Mammary epithelial cell (primary cell): ENCODE measurements at regions not wholly inside any gene's neighbourhood (a gene's known extent, or its start where the extent isn't known, plus 50 kb on each side); places are given as distances from the start of the nearest gene placed in this dataset.

Source experiments
- EZH2 ChIP-seq: IDR thresholded peaks from 2 replicates; pipeline ENCODE4 v1.6.1; 2012; ENCODE audit warnings: low read length, inconsistent platforms, borderline replicate concordance
- TF ChIP-seq, protein P1 (sequence below), 2 donors: IDR thresholded peaks in 1 of 2; conservative IDR thresholded peaks in 1 of 2; 2 replicates each; pipeline ENCODE4 v1.5.1; 2011 to 2012; ENCODE audit warnings: inconsistent platforms in 2 of 2, low read length in 2 of 2, mild to moderate bottlenecking in 2 of 2, control low read depth in 1 of 2, low read depth in 1 of 2; ENCODE audit not compliant: insufficient read depth in 1 of 2; ENCODE audit errors: extremely low read depth in 1 of 2

DNA sequence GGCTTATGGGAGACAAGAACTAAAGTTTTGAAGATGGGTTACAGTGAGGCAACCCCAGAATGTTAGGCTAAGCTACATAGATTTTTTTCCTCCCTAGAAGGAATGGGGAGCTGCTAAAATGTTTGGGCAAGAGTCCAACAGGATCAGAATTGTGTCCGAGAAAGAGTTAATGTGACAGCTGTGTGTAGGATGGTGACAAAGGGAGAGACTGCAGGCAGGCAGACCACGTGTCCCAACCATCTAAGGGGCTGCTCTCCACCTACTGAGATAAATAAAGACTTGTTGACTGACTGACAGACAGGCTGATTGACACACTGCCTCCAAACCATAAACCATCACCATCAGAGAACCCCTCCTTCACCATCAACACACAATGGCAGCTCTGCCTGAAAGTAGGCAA, 133.7 kb upstream of the CTTNBP2NL start:
- TF ChIP-seq, protein P1, sequence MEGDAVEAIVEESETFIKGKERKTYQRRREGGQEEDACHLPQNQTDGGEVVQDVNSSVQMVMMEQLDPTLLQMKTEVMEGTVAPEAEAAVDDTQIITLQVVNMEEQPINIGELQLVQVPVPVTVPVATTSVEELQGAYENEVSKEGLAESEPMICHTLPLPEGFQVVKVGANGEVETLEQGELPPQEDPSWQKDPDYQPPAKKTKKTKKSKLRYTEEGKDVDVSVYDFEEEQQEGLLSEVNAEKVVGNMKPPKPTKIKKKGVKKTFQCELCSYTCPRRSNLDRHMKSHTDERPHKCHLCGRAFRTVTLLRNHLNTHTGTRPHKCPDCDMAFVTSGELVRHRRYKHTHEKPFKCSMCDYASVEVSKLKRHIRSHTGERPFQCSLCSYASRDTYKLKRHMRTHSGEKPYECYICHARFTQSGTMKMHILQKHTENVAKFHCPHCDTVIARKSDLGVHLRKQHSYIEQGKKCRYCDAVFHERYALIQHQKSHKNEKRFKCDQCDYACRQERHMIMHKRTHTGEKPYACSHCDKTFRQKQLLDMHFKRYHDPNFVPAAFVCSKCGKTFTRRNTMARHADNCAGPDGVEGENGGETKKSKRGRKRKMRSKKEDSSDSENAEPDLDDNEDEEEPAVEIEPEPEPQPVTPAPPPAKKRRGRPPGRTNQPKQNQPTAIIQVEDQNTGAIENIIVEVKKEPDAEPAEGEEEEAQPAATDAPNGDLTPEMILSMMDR (conservative IDR thresholded peaks at IDR 0.05 in 1 of 2, IDR thresholded peaks at IDR 0.05 in 1 of 2; ENCODE audit: extremely low read depth in 1 of 2, insufficient read depth in 1 of 2, low read depth in 1 of 2, low read length in 2 of 2) = no peak
- TF ChIP-seq EZH2 = no peak
